SK-MEL-5 (cell line): ENCODE measurements at regions not wholly inside any gene's neighbourhood (a gene's known extent, or its start where the extent isn't known, plus 50 kb on each side); places are given as distances from the start of the nearest gene placed in this dataset.
"Not testable (repeated sequence)": the region's sequence is repeated elsewhere in the genome, so short reads cannot be mapped to it uniquely, and the experiment has no call there.

Source experiments
- DNase-seq: peaks from one replicate; pipeline ENCODE4 v3.0.0-alpha.2; 2016; ENCODE audit warnings: low read depth, low spot score
- in situ Hi-C: cut with HindIII; loops from 2 replicates; pipeline ENCODE4 v1.10.0; 2016; ENCODE audit warnings: low sequenced_read_pairs, high pct_unique_total_duplicates, low pct_unique_long_range_greater_than_20kb

GRCh38 chr4:53716011-53716410, 124.7 kb upstream of the LNX1 start:
- in situ Hi-C loops = no loop called here
- no peak for DNase-seq

GRCh38 chr4:53714236-53715140, 123.2 kb upstream of the LNX1 start:
- in situ Hi-C loops = no loop called here
- DNase-seq = no peak

- no peak for DNase-seq
- in situ Hi-C loops = no loop called here
Measured at GRCh38 chr4:53713767-53714166, 122.5 kb upstream of the LNX1 start.

GRCh38 chr4:53713296-53713695, 122.0 kb upstream of the LNX1 start:
- DNase-seq = no peak
- in situ Hi-C loops = no loop called here

GRCh38 chr4:53712408-53713020, 121.2 kb upstream of the LNX1 start:
- in situ Hi-C loops = no loop called here
- no peak for DNase-seq

- no peak for DNase-seq
- in situ Hi-C loops = no loop called here
Measured at GRCh38 chr4:53711926-53712325, 120.6 kb upstream of the LNX1 start.

GRCh38 chr4:53709693-53710092, 118.4 kb upstream of the LNX1 start:
- no peak for DNase-seq
- in situ Hi-C loops = no loop called here

GRCh38 chr4:53707491-53707890, 116.2 kb upstream of the LNX1 start:
- no peak for DNase-seq
- in situ Hi-C loops = no loop called here

- in situ Hi-C loops = no loop called here
- peak; percentile 71 for DNase-seq
Measured at GRCh38 chr4:53706422-53707032, 115.2 kb upstream of the LNX1 start.

- DNase-seq = no peak
- in situ Hi-C loops = no loop called here
Measured at GRCh38 chr4:53705972-53706371, 114.7 kb upstream of the LNX1 start.

GRCh38 chr4:53705151-53705764, 114.0 kb upstream of the LNX1 start:
- DNase-seq = no peak
- in situ Hi-C loops = no loop called here

- in situ Hi-C loops = no loop called here
- DNase-seq = no peak
Measured at GRCh38 chr4:53704329-53704728, 113.0 kb upstream of the LNX1 start.

GRCh38 chr4:53703267-53703655, 112.0 kb upstream of the LNX1 start:
- in situ Hi-C loops = no loop called here
- no peak for DNase-seq

GRCh38 chr4:53702334-53703266, 111.3 kb upstream of the LNX1 start:
- in situ Hi-C loops = no loop called here
- DNase-seq = peak; percentile 92

GRCh38 chr4:53701260-53701659, 110.0 kb upstream of the LNX1 start:
- DNase-seq, in situ Hi-C loops: not testable (repeated sequence)

GRCh38 chr4:53699310-53699709, 108.0 kb upstream of the LNX1 start:
- in situ Hi-C loops, DNase-seq: not testable (repeated sequence)

GRCh38 chr4:53697016-53697685, 105.9 kb upstream of the LNX1 start:
- no peak for DNase-seq
- in situ Hi-C loops = no loop called here
